NCI-H1105 (cell line): ENCODE measurements at regions not wholly inside any gene's neighbourhood (a gene's known extent, or its start where the extent isn't known, plus 50 kb on each side); places are given as distances from the start of the nearest gene placed in this dataset.

Experiments used
- DNase-seq: peaks from one replicate; lab custom pipeline; 2025; lab: John Stamatoyannopoulos, UW

GRCh38 chr19:30171138-30171635 lies 201.0 kb upstream of the ZNF536 start:
- DNase-seq: no peak

- no peak for DNase-seq
Measured at GRCh38 chr19:30171795-30172612, 200.2 kb upstream of the ZNF536 start.

GRCh38 chr19:30172613-30173242 lies 199.5 kb upstream of the ZNF536 start:
- no peak for DNase-seq

GRCh38 chr19:30173593-30174356 lies 198.4 kb upstream of the ZNF536 start:
- DNase-seq: no peak

- no peak for DNase-seq
Measured at GRCh38 chr19:30174357-30174645, 197.9 kb upstream of the ZNF536 start.

GRCh38 chr19:30174791-30175190 lies 197.4 kb upstream of the ZNF536 start:
- no peak for DNase-seq

- DNase-seq: no peak
Measured at GRCh38 chr19:30175987-30176386, 196.2 kb upstream of the ZNF536 start.

GRCh38 chr19:30178721-30179402 lies 193.3 kb upstream of the ZNF536 start:
- no peak for DNase-seq

GRCh38 chr19:30180691-30181090 lies 191.5 kb upstream of the ZNF536 start:
- DNase-seq: no peak

- DNase-seq: no peak
Measured at GRCh38 chr19:30183807-30184490, 188.2 kb upstream of the ZNF536 start.

- DNase-seq: no peak
Measured at GRCh38 chr19:30202060-30202600, 170.1 kb upstream of the ZNF536 start.

- no peak for DNase-seq
Measured at GRCh38 chr19:30204721-30205120, 167.5 kb upstream of the ZNF536 start.

- DNase-seq: no peak
Measured at GRCh38 chr19:30206187-30206586, 166.0 kb upstream of the ZNF536 start.

GRCh38 chr19:30207357-30207756 lies 164.8 kb upstream of the ZNF536 start:
- no peak for DNase-seq

- no peak for DNase-seq
Measured at GRCh38 chr19:30208436-30209060, 163.6 kb upstream of the ZNF536 start.

- DNase-seq: no peak
Measured at GRCh38 chr19:30209617-30210600, 162.3 kb upstream of the ZNF536 start.

GRCh38 chr19:30212574-30212973 lies 159.6 kb upstream of the ZNF536 start:
- DNase-seq: no peak

- DNase-seq: no peak
Measured at GRCh38 chr19:30214651-30215051, 157.5 kb upstream of the ZNF536 start.

- no peak for DNase-seq
Measured at GRCh38 chr19:30215248-30215647, 156.9 kb upstream of the ZNF536 start.

- DNase-seq: no peak
Measured at GRCh38 chr19:30216453-30216852, 155.7 kb upstream of the ZNF536 start.
